T-helper 17 cell (primary cell): ENCODE measurements at regions not wholly inside any gene's neighbourhood (a gene's known extent, or its start where the extent isn't known, plus 50 kb on each side); places are given as distances from the start of the nearest gene placed in this dataset.

Experiments
- ATAC-seq: fragments of 150-1000 bp; cut with Tn5 transposase; 2 replicates; pipeline ENCODE4 v1.10.0; 2021; ENCODE audit warnings: mild to moderate bottlenecking, moderate library complexity
- DNase-seq, 3 donors: peaks; one replicate each; pipeline versions ENCODE4 v3.0.0 to v3.0.0-alpha.2; 2020 to 2021
- H3K9me3 ChIP-seq: one replicate; pipeline ENCODE4 v1.7.0; 2013; ENCODE audit warnings: low read length, mild to moderate bottlenecking; ENCODE audit not compliant: control insufficient read depth, poor library complexity, severe bottlenecking
- H3K27ac Mint-ChIP-seq: one replicate; pipeline ENCODE4 v1.8.0; 2022; ENCODE audit warnings: mild to moderate bottlenecking, moderate library complexity, mixed read lengths
- H3K27me3 Mint-ChIP-seq: one replicate; pipeline ENCODE4 v1.8.0; 2022; ENCODE audit warnings: mixed read lengths
- H3K36me3 Mint-ChIP-seq: one replicate; pipeline ENCODE4 v1.8.0; 2022; ENCODE audit warnings: low read depth, mixed read lengths
- H3K4me1 Mint-ChIP-seq: one replicate; pipeline ENCODE4 v1.8.0; 2022; ENCODE audit warnings: mild to moderate bottlenecking, mixed read lengths
- H3K4me3 Mint-ChIP-seq: one replicate; pipeline ENCODE4 v1.8.0; 2022; ENCODE audit warnings: mild to moderate bottlenecking, moderate library complexity, mixed read lengths

DNA sequence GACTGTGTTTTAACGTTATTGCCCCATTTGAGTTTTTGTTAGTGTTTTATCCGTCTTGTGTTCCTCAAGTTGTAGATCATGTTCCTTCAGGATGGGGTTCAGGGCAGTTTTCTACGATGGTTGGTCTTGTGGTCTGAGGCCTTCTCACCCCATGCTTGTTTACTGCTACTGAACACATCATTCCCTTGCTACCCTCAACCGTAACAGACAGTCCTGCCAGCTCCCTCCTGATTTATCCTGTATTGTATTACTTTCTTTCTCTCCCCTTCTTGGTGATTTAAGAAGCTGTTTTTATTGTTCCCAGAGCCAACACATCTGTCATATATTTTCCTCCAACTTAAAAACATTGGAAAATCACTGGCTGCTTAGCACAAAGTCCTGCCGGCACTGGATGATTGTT is 719.8 kb downstream of the INHBA start:
- Mint-ChIP-seq H3K27ac (no peak overlapping the region), H3K36me3 (no peaks in the 10 kb centered on the region), H3K27me3 (no peaks in the 10 kb centered on the region), H3K4me1 (no peaks in the 10 kb centered on the region), H3K4me3 (no peak overlapping the region)
- ATAC-seq (no peak), DNase-seq (no peak)
- H3K9me3 ChIP-seq = no peaks in the 10 kb centered on the region

DNA sequence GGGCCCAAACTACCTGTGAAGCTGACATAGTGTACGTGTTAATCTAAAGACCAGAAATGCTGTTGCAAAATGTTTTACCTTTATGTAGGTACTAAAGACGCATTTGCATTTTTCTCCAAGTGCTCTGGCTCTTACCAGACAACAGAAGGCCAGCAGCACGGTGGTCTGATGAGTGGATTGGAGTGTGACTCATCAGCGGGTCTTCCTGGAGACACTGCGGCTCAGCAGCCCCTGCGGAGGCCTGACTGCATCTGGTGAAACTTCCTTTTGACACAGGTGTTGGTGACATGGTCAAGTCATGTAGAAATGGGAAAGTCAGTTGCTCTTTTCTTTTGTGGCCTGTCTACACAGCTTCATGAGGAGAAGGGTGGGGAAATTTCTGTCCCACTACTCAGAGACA is 723.6 kb downstream of the INHBA start:
- Mint-ChIP-seq H3K4me1 (no peaks in the 10 kb centered on the region), H3K4me3 (no peak overlapping the region), H3K27ac (no peak overlapping the region), H3K27me3 (no peaks in the 10 kb centered on the region), H3K36me3 (no peaks in the 10 kb centered on the region)
- no peak for ATAC-seq
- no peak for DNase-seq
- no peaks in the 10 kb centered on the region for H3K9me3 ChIP-seq

DNA sequence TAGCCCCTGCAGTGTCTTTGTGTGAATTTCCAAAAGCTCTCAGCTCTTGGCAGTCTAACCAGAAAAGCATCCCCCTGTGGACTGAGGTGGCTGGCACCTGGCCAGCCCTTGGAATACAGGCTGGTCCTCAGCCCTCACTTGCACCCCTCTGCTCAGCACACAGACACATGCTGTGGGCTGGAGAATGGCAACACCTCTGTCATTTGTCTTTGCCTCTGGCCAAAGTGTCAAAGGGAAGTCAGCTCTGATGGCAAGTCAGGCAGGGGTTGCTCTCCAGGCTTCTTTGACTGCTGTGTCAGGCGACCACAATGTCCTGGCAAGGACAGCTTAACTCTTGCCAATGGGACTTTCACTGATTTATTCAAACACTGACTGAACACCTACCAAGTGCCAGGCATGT is 724.8 kb downstream of the INHBA start:
- no peak overlapping the region for H3K4me3 Mint-ChIP-seq
- H3K27me3 Mint-ChIP-seq = no peaks in the 10 kb centered on the region
- ATAC-seq = no peak

DNA sequence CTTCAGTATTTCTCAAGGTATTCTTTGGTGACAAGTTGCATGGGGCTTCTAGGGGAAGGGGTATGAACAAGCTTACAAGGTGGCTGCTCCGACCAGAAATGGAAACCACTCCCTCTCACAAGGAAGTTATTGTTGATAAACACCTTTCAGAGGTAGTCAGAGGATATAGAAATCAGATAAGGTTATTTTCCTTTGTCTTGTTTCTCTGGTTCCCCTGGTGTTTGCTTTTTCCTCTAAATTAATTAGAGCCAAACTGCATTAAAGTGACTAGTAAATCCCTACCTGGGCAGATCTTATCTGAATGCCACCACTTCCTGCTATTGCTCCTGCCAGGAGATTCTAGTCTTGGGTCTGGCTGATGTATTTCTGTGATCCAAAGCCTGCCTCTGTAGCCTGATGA is 725.4 kb downstream of the INHBA start:
- no peaks in the 10 kb centered on the region for H3K27me3 Mint-ChIP-seq
- DNase-seq = no peak
- no peak overlapping the region for H3K27ac Mint-ChIP-seq
- no peak overlapping the region for H3K4me3 Mint-ChIP-seq
- H3K36me3 Mint-ChIP-seq = no peaks in the 10 kb centered on the region
- no peaks in the 10 kb centered on the region for H3K9me3 ChIP-seq
- H3K4me1 Mint-ChIP-seq = no peaks in the 10 kb centered on the region
- no peak for ATAC-seq

More for the DNA sequence above, 724.8 kb downstream of the INHBA start:
- DNase-seq = no peak
- Mint-ChIP-seq H3K4me1 (no peaks in the 10 kb centered on the region), H3K27ac (no peak overlapping the region), H3K36me3 (no peaks in the 10 kb centered on the region)
- no peaks in the 10 kb centered on the region for H3K9me3 ChIP-seq

DNA sequence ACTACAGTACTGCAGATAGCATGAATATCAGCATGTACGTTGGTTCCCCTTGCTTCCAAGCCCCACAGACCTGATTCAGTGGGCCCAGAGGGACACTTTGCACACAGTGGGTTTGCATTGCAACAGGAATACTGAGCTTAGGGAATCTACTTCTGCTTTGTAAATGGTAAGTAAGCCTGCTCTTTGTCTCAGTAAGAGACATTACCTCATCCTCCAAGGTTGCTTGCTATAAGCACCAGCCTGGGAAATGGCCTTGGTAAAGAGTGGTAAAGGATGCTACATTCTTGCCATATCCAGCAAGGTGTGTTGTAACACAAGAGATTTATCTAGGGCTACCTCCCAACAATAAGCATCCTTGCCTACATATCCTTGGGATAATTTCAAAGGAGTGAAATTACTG is 730.5 kb downstream of the INHBA start:
- no peaks in the 10 kb centered on the region for H3K27me3 Mint-ChIP-seq
- ATAC-seq (no peak), DNase-seq (no peak)
- H3K36me3 Mint-ChIP-seq = no peaks in the 10 kb centered on the region
- H3K4me1 Mint-ChIP-seq = no peaks in the 10 kb centered on the region
- no peaks in the 10 kb centered on the region for H3K9me3 ChIP-seq
- no peak overlapping the region for H3K4me3 Mint-ChIP-seq
- no peak overlapping the region for H3K27ac Mint-ChIP-seq

DNA sequence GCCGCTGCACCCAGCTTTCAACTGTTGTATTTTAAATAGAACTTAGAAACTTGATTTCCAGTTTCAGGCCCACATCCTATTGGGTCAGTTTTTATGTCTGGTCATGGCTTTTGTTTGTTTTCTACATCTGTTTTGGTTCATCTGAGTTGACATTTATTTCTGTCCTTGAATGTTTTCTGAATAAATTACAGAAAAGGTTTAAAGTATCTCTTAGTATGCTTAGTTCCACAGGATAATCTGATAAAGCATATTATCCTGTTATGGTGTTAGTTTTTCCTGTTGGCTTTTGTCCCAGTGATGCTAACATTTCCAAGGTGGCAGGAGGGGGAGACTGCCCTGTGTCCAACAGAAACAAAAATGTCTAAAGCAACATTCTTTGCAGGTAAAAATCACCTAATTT is 733.2 kb downstream of the INHBA start:
- no peaks in the 10 kb centered on the region for H3K27me3 Mint-ChIP-seq
- H3K9me3 ChIP-seq = no peaks in the 10 kb centered on the region
- H3K4me3 Mint-ChIP-seq = no peak overlapping the region
- ATAC-seq (no peak), DNase-seq (no peak)
- no peak overlapping the region for H3K27ac Mint-ChIP-seq
- no peaks in the 10 kb centered on the region for H3K4me1 Mint-ChIP-seq
- no peaks in the 10 kb centered on the region for H3K36me3 Mint-ChIP-seq

DNA sequence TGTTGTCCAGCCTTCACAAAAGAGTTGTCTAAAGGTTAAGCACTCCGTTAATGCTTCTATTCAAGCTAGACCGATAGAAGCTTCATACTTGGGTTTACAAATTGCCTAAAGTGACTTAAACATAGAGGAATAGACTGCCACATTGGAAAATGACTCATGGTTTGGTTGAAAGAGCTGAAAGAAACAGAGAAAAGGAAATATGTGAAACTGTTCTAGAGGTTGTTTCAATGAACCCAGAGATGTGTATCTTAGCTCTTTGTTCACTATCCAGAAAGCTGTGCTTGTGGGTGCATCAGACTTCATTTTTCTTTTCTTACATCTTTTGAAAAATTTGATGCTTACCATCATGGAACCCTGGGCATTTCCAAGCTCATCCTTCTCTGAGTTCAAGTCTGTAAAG is 736.2 kb downstream of the INHBA start:
- H3K4me1 Mint-ChIP-seq = no peaks in the 10 kb centered on the region
- no peaks in the 10 kb centered on the region for H3K36me3 Mint-ChIP-seq
- H3K27me3 Mint-ChIP-seq = no peaks in the 10 kb centered on the region
- H3K4me3 Mint-ChIP-seq = no peak overlapping the region
- no peak overlapping the region for H3K27ac Mint-ChIP-seq
- DNase-seq (no peak), ATAC-seq (no peak)
- H3K9me3 ChIP-seq = no peaks in the 10 kb centered on the region

DNA sequence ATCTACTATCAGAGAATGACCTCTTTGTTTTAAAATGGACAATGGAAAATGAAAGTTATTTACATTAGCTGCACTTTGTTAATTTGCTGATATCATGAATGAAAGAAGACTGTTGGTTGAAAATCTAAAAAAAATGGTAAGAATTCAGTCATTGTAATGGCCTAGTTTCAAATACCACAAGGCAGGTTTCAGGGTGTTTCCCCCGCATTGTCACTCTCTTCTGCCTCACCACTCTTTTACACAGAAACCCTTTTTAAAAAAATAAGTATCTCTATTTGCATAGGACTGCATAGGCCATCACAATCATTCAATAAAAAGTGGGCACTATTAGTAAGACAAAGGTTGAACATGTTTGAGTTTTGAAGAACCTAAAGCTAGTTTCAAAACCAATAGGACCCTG is 737.1 kb downstream of the INHBA start:
- no peaks in the 10 kb centered on the region for H3K4me1 Mint-ChIP-seq
- H3K27me3 Mint-ChIP-seq = no peaks in the 10 kb centered on the region
- no peak for DNase-seq
- ATAC-seq = no peak
- no peak overlapping the region for H3K27ac Mint-ChIP-seq
- no peaks in the 10 kb centered on the region for H3K36me3 Mint-ChIP-seq
- H3K4me3 Mint-ChIP-seq = no peak overlapping the region
- H3K9me3 ChIP-seq = no peaks in the 10 kb centered on the region

DNA sequence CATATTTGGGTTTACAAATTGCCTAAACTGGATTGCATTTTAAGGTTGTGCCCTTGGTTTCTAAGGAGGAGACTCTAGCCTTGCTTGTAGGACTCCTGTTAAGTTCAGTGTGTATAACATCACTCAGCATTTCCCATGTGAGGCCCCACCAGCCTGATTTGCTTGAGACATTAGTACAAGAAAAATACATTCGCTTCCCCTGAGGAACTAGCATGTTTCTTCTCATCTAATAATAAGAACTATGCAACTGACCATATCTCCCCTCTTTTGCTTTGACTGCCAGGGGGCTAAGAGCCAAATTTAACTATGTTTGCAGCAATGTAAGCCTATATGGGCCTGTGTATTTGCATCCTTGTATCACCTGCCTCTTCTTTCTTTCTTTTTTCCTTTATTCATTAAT is 737.9 kb downstream of the INHBA start:
- no peaks in the 10 kb centered on the region for H3K9me3 ChIP-seq
- H3K4me3 Mint-ChIP-seq = no peak overlapping the region
- ATAC-seq (no peak), DNase-seq (no peak)
- H3K4me1 Mint-ChIP-seq = no peaks in the 10 kb centered on the region
- no peak overlapping the region for H3K27ac Mint-ChIP-seq
- H3K36me3 Mint-ChIP-seq = no peaks in the 10 kb centered on the region
- H3K27me3 Mint-ChIP-seq = no peaks in the 10 kb centered on the region

DNA sequence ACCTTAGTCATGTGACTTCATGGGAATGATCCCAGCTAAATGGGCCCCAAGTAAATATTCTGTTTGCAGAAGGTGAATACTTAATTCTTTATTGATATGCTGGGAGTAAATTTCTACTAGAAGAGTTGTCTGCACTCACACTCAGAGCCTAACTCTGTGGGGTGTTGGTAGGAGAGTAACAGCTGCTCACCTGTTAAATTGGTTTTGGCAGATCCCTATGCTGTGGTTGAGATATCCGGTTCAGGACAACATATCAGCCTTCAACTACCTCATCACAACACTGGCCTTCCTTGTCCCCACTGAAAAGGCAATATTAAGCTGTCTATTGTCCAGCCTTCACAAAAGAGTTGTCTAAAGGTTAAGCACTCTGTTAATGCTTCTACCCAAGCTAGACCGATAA is 738.3 kb downstream of the INHBA start:
- no peaks in the 10 kb centered on the region for H3K27me3 Mint-ChIP-seq
- no peaks in the 10 kb centered on the region for H3K4me1 Mint-ChIP-seq
- H3K4me3 Mint-ChIP-seq = no peak overlapping the region
- no peak for ATAC-seq
- H3K36me3 Mint-ChIP-seq = no peaks in the 10 kb centered on the region
- H3K9me3 ChIP-seq = no peaks in the 10 kb centered on the region
- no peak overlapping the region for H3K27ac Mint-ChIP-seq
- DNase-seq = no peak

DNA sequence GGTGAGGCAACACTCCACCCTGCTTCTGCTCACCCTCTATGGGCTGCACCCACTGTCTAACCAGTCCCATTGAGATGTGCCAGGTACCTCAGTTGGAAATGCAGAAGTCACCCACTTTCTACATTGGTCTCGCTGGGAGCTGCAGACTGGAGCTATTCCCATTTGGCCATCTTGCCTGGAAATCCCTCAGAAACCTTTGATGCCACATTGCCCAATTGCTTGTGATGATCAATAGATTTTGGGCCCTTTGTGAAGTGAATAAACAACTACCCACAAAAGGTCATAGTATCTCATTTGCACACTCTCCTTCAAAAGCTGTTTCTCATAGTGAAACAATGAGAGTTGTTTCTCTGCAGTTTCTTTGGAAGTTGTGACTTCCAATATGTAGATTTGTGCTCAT is 742.9 kb downstream of the INHBA start:
- no peaks in the 10 kb centered on the region for H3K36me3 Mint-ChIP-seq
- H3K27me3 Mint-ChIP-seq = no peaks in the 10 kb centered on the region
- no peaks in the 10 kb centered on the region for H3K4me1 Mint-ChIP-seq
- DNase-seq = no peak
- no peak overlapping the region for H3K4me3 Mint-ChIP-seq
- H3K9me3 ChIP-seq = no peaks in the 10 kb centered on the region
- ATAC-seq = no peak
- no peak overlapping the region for H3K27ac Mint-ChIP-seq

DNA sequence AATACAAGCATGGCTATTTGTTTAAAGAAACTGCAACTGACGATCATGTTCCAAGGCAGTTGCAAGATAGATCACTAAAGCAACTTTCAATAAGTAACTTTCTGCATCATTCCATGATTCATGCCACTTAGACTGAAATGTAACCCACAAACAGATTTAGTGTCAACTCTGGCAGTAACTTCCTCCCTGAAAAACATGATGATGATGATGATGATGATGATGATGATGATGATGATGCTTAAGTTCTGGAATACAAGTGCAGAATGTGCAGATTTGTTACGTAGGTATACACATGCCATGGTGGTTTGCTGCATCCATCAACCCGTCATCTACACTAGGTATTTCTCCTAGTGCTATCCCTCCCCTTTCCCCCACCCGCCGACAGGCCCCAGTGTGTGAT is 754.7 kb downstream of the INHBA start:
- no peaks in the 10 kb centered on the region for H3K9me3 ChIP-seq
- Mint-ChIP-seq H3K27me3 (no peaks in the 10 kb centered on the region), H3K27ac (no peak overlapping the region), H3K36me3 (no peaks in the 10 kb centered on the region), H3K4me1 (no peaks in the 10 kb centered on the region), H3K4me3 (no peak overlapping the region)
- no peak for ATAC-seq
- no peak for DNase-seq

DNA sequence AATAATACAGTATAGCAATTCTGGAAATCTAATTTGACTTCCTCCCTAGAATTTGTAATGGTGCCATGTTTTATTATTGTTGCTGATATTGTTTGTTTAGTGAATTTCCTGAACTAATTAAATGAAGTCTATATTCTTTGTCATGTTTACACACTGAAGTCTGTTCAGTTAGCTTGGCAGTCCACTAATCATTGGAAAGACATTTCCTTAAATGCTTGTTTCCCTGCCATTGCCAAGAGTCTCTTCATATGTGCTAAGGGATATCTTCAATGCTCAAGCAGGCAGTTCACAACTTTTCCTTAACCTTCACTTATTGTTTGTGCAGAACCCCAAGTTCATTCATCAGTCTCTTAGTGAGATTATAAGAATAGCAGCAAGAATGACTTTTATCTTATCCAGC is 755.3 kb downstream of the INHBA start:
- no peaks in the 10 kb centered on the region for H3K27me3 Mint-ChIP-seq
- no peak for DNase-seq
- H3K36me3 Mint-ChIP-seq = no peaks in the 10 kb centered on the region
- H3K4me3 Mint-ChIP-seq = no peak overlapping the region
- no peaks in the 10 kb centered on the region for H3K9me3 ChIP-seq
- no peak overlapping the region for H3K27ac Mint-ChIP-seq
- ATAC-seq = no peak
- H3K4me1 Mint-ChIP-seq = no peaks in the 10 kb centered on the region

DNA sequence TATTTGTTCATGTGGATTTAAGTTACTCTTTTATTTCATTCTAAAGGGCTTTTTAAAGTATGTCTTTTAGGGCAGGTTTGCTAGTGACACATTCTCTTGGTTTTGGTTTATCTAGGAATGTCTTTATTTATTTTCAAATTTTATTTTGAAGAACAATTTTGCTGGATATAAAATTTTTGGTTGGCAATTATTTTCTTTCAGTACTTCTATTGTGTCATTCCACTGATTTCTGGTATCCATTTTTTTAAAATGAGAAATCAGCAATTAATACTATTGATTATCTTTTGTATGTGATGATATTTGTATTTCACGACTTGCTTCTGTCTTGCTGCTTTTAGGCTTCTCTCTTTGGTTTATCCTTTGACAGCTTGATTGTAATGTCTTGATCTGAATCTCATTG is 756.3 kb downstream of the INHBA start:
- no peaks in the 10 kb centered on the region for H3K9me3 ChIP-seq
- ATAC-seq = no peak
- Mint-ChIP-seq H3K36me3 (no peaks in the 10 kb centered on the region), H3K27me3 (no peaks in the 10 kb centered on the region), H3K27ac (no peak overlapping the region), H3K4me3 (no peak overlapping the region), H3K4me1 (no peaks in the 10 kb centered on the region)
- no peak for DNase-seq

DNA sequence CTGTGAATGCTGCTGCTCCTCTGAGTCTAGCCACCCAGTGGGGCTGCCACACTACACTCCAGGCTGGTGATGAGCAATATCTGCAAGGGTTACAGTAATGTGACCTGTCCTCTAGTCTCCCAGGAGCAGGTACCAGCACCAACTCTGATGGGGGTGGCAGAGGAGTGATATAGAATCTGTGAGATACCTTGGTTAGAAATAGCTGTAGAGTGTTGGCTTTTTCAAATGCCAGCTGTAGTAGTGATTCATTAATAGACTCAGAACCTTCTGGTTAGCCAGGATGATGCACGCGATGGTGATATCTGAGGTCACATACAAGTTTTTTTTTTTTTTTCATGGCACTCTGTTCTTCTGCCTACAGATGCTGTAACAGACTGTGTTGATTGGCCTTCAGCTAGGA is 757.1 kb downstream of the INHBA start:
- no peak overlapping the region for H3K27ac Mint-ChIP-seq
- ATAC-seq (no peak), DNase-seq (no peak)
- no peaks in the 10 kb centered on the region for H3K36me3 Mint-ChIP-seq
- no peaks in the 10 kb centered on the region for H3K9me3 ChIP-seq
- H3K4me3 Mint-ChIP-seq = no peak overlapping the region
- H3K4me1 Mint-ChIP-seq = no peaks in the 10 kb centered on the region
- no peaks in the 10 kb centered on the region for H3K27me3 Mint-ChIP-seq
